ENCODE measurements at regions not wholly inside any gene's neighbourhood (a gene's known extent, or its start where the extent isn't known, plus 50 kb on each side); places are given as distances from the start of the nearest gene placed in this dataset.

- H3K4me3 ChIP-seq = no peak overlapping the region
- no peak overlapping the region for H3K9ac ChIP-seq
- H3K9me3 ChIP-seq (ENCODE audit: low read depth) = no peaks in the 10 kb centered on the region
- DNase-seq = no peak
- 95% methylated on average over 38 of the region's 38 CpGs for WGBS, 2 experiments (ENCODE audit: low coverage in 1 of 2, low lambda C conversion rate in 2 of 2, missing lambda C conversion rate in 2 of 2)
- in situ Hi-C loops (cut with MboI) = no loop called here
- no peak overlapping the region for H3K27ac ChIP-seq
- no peaks in the 10 kb centered on the region for H4K20me1 ChIP-seq (ENCODE audit: insufficient read depth)
- H3K27me3 ChIP-seq (replicated peaks; ENCODE audit: insufficient read depth) = no peaks in the 10 kb centered on the region
- TF ChIP-seq EZH2phosphoT487 (IDR thresholded peaks at IDR 0.05; ENCODE audit: insufficient read depth, low read depth) = no peak
- H3K4me2 ChIP-seq (ENCODE audit: unreplicated experiment) = no peak overlapping the region
- no peaks in the 10 kb centered on the region for H3K79me2 ChIP-seq (ENCODE audit: insufficient read depth)
- H2AFZ ChIP-seq = no peak overlapping the region
- no peaks in the 10 kb centered on the region for H3K4me1 ChIP-seq (ENCODE audit: insufficient read depth)
- no peaks in the 10 kb centered on the region for H3K36me3 ChIP-seq (ENCODE audit: low read depth)
- H3F3A ChIP-seq (ENCODE audit: insufficient read depth) = no peaks in the 10 kb centered on the region
- H3K9me2 ChIP-seq (ENCODE audit: insufficient read depth) = no peaks in the 10 kb centered on the region
Observed at GRCh38 chr15:31482122-31482922, 155.7 kb downstream of the KLF13 start.

- no peaks in the 10 kb centered on the region for H3K9me3 ChIP-seq (ENCODE audit: low read depth)
- peaks cover 7% of the 10 kb centered on the region for H3K4me1 ChIP-seq (ENCODE audit: insufficient read depth)
- WGBS, 2 experiments (ENCODE audit: low coverage in 1 of 2, low lambda C conversion rate in 2 of 2, missing lambda C conversion rate in 2 of 2) = 8 to 11% methylated on average over 56 to 100 of the region's 147 CpGs
- TF ChIP-seq EZH2 (IDR thresholded peaks at IDR 0.05; ENCODE audit: insufficient read depth, poor library complexity, severe bottlenecking) (no peak), EZH2phosphoT487 (IDR thresholded peaks at IDR 0.05; ENCODE audit: insufficient read depth, low read depth) (no peak)
- H3K27me3 ChIP-seq (replicated peaks; ENCODE audit: insufficient read depth) = no peaks in the 10 kb centered on the region
- H3K79me2 ChIP-seq (ENCODE audit: insufficient read depth) = no peaks in the 10 kb centered on the region
- no peaks in the 10 kb centered on the region for H4K20me1 ChIP-seq (ENCODE audit: insufficient read depth)
- peak; percentile 53 for DNase-seq
- H3K9me2 ChIP-seq (ENCODE audit: insufficient read depth) = no peaks in the 10 kb centered on the region
- no peak overlapping the region for H3K27ac ChIP-seq
- H3K4me3 ChIP-seq = peak overlapping the region; percentile 54
- no peaks in the 10 kb centered on the region for H3K36me3 ChIP-seq (ENCODE audit: low read depth)
- no peaks in the 10 kb centered on the region for H3F3A ChIP-seq (ENCODE audit: insufficient read depth)
- peak overlapping the region; percentile 30; the same call in 1 of the 2 replicates for H3K9ac ChIP-seq
- H2AFZ ChIP-seq = no peak overlapping the region
- in situ Hi-C loops (cut with MboI) = no loop called here
- peak overlapping the region; percentile 15 for H3K4me2 ChIP-seq (ENCODE audit: unreplicated experiment)
Observed at GRCh38 chr15:31483053-31483985, 156.7 kb downstream of the KLF13 start.

- H3K9me3 ChIP-seq (ENCODE audit: low read depth) = no peaks in the 10 kb centered on the region
- no peak overlapping the region for H3K4me3 ChIP-seq
- no peaks in the 10 kb centered on the region for H3F3A ChIP-seq (ENCODE audit: insufficient read depth)
- peaks cover 15% of the 10 kb centered on the region for H3K4me1 ChIP-seq (ENCODE audit: insufficient read depth)
- H3K27ac ChIP-seq = no peak overlapping the region
- H3K9ac ChIP-seq = no peak overlapping the region
- H4K20me1 ChIP-seq (ENCODE audit: insufficient read depth) = no peaks in the 10 kb centered on the region
- H3K79me2 ChIP-seq (ENCODE audit: insufficient read depth) = no peaks in the 10 kb centered on the region
- H3K27me3 ChIP-seq (replicated peaks; ENCODE audit: insufficient read depth) = no peaks in the 10 kb centered on the region
- H3K4me2 ChIP-seq (ENCODE audit: unreplicated experiment) = no peak overlapping the region
- H3K36me3 ChIP-seq (ENCODE audit: low read depth) = no peaks in the 10 kb centered on the region
- H2AFZ ChIP-seq = no peak overlapping the region
- 72% methylated on average over 94 to 100 of the region's 100 CpGs for WGBS, 2 experiments (ENCODE audit: low coverage in 1 of 2, low lambda C conversion rate in 2 of 2, missing lambda C conversion rate in 2 of 2)
- in situ Hi-C loops (cut with MboI) = no loop called here
- TF ChIP-seq EZH2 (IDR thresholded peaks at IDR 0.05; ENCODE audit: insufficient read depth, poor library complexity, severe bottlenecking) = no peak
- TF ChIP-seq EZH2phosphoT487 (IDR thresholded peaks at IDR 0.05; ENCODE audit: insufficient read depth, low read depth) = no peak
- no peak for DNase-seq
- no peaks in the 10 kb centered on the region for H3K9me2 ChIP-seq (ENCODE audit: insufficient read depth)
Observed at GRCh38 chr15:31483986-31484951, 157.6 kb downstream of the KLF13 start.

- WGBS, 2 experiments (ENCODE audit: low coverage in 1 of 2, low lambda C conversion rate in 2 of 2, missing lambda C conversion rate in 2 of 2) = 88 to 92% methylated on average over 5 of the region's 5 CpGs
- Histone ChIP-seq H3K27me3 (replicated peaks; ENCODE audit: insufficient read depth) (no peaks in the 10 kb centered on the region), H3K9ac (no peak overlapping the region), H2AFZ (no peak overlapping the region), H3K36me3 (ENCODE audit: low read depth) (no peaks in the 10 kb centered on the region), H3K9me3 (ENCODE audit: low read depth) (no peaks in the 10 kb centered on the region), H4K20me1 (ENCODE audit: insufficient read depth) (no peaks in the 10 kb centered on the region), H3K4me1 (ENCODE audit: insufficient read depth) (peaks cover 16% of the 10 kb centered on the region), H3K9me2 (ENCODE audit: insufficient read depth) (no peaks in the 10 kb centered on the region), H3K27ac (no peak overlapping the region), H3K4me2 (ENCODE audit: unreplicated experiment) (no peak overlapping the region), H3K4me3 (no peak overlapping the region), H3K79me2 (ENCODE audit: insufficient read depth) (no peaks in the 10 kb centered on the region), H3F3A (ENCODE audit: insufficient read depth) (no peaks in the 10 kb centered on the region)
- no peak for TF ChIP-seq EZH2 (IDR thresholded peaks at IDR 0.05; ENCODE audit: insufficient read depth, poor library complexity, severe bottlenecking)
- DNase-seq = no peak
- in situ Hi-C loops (cut with MboI) = no loop called here
Observed at GRCh38 chr15:31484986-31485385, 158.4 kb downstream of the KLF13 start.

Data from GM23248 (cell line).